DND-41 (cell line): ENCODE measurements at regions not wholly inside any gene's neighbourhood (a gene's known extent, or its start where the extent isn't known, plus 50 kb on each side); places are given as distances from the start of the nearest gene placed in this dataset.

Source experiments
- ATAC-seq: fragments of 200-7000 bp; cut with Tn5 transposase; 3 replicates; pipeline ENCODE4 v1.9.1; 2021; ENCODE audit warnings: low read depth; ENCODE audit not compliant: insufficient read depth
- DNase-seq: peaks from one replicate; pipeline ENCODE4 v3.0.0-alpha.2; 2020
- H2AFZ ChIP-seq: 2 replicates; pipeline ENCODE4 v1.6.0; 2012; ENCODE audit warnings: low read depth, low read length
- H3K27ac ChIP-seq: 2 replicates; pipeline ENCODE4 v1.5.1; 2012; ENCODE audit warnings: low read length, inconsistent platforms
- H3K27me3 ChIP-seq: fragments of 200-600 bp; sonication (generic); 2 replicates; pipeline ENCODE4 v1.6.0; 2012; ENCODE audit warnings: low read length, mild to moderate bottlenecking, inconsistent platforms; ENCODE audit not compliant: insufficient read depth, poor library complexity
- H3K36me3 ChIP-seq: 2 replicates; pipeline ENCODE4 v1.5.1; 2012; ENCODE audit warnings: low read length, inconsistent platforms; ENCODE audit not compliant: insufficient read depth
- H3K4me1 ChIP-seq: 2 replicates; pipeline ENCODE4 v1.5.1; 2012; ENCODE audit warnings: mild to moderate bottlenecking, low read length; ENCODE audit not compliant: insufficient read depth
- H3K4me2 ChIP-seq: 2 replicates; pipeline ENCODE4 v1.6.0; 2012; ENCODE audit warnings: mild to moderate bottlenecking, moderate library complexity, low read length, inconsistent platforms; ENCODE audit not compliant: insufficient read depth
- H3K4me3 ChIP-seq, 2 experiments: fragments of 200-600 bp in 1 of 2; shearing (Covaris generic) in 1 of 2; 2 replicates each; pipeline ENCODE4 v1.5.1; 2012 to 2016; ENCODE audit warnings: inconsistent platforms in 2 of 2, low read length in 2 of 2, mild to moderate bottlenecking in 2 of 2, low read depth in 1 of 2, moderate library complexity in 1 of 2
- H3K79me2 ChIP-seq: 2 replicates; pipeline ENCODE4 v1.6.0; 2012; ENCODE audit warnings: low read length, inconsistent platforms; ENCODE audit not compliant: insufficient read depth
- H3K9ac ChIP-seq: 2 replicates; pipeline ENCODE4 v1.6.0; 2012; ENCODE audit warnings: low read depth, mild to moderate bottlenecking, inconsistent platforms, low read length, moderate library complexity
- H3K9me3 ChIP-seq: 2 replicates; pipeline ENCODE4 v1.5.1; 2012; ENCODE audit warnings: low read length, moderate library complexity, mild to moderate bottlenecking, inconsistent platforms; ENCODE audit not compliant: insufficient read depth, severe bottlenecking
- H4K20me1 ChIP-seq: 2 replicates; pipeline ENCODE4 v1.6.0; 2012; ENCODE audit warnings: low read length; ENCODE audit not compliant: insufficient read depth
- CTCF ChIP-seq: IDR thresholded peaks from 2 replicates; pipeline ENCODE4 v1.5.1; 2012; ENCODE audit warnings: borderline replicate concordance, low read length, moderate library complexity, mild to moderate bottlenecking; ENCODE audit not compliant: poor library complexity, severe bottlenecking; ENCODE audit errors: extremely low read depth
- EZH2 ChIP-seq: IDR thresholded peaks from 3 replicates; pipeline ENCODE4 v1.6.1; 2012; ENCODE audit warnings: borderline replicate concordance, low read depth, mild to moderate bottlenecking, moderate library complexity, low read length, inconsistent platforms; ENCODE audit not compliant: severe bottlenecking

- H3K36me3 ChIP-seq = no peaks in the 10 kb centered on the region
- no peaks in the 10 kb centered on the region for H3K4me1 ChIP-seq
- no peaks in the 10 kb centered on the region for H3K79me2 ChIP-seq
- TF ChIP-seq CTCF = no peak
- no peak for TF ChIP-seq EZH2
- ATAC-seq (no peak), DNase-seq (no peak)
- no peaks in the 10 kb centered on the region for H3K27me3 ChIP-seq
- no peak overlapping the region for H3K4me2 ChIP-seq
- H3K9ac ChIP-seq = no peak overlapping the region
- no peak overlapping the region for H3K4me3 ChIP-seq
- H3K27ac ChIP-seq = no peak overlapping the region
- no peak overlapping the region for H2AFZ ChIP-seq
- H4K20me1 ChIP-seq = no peaks in the 10 kb centered on the region
- no peaks in the 10 kb centered on the region for H3K9me3 ChIP-seq
Measured at GRCh38 chr13:61183670-61184069, 232.0 kb downstream of the PCDH20 start.

GRCh38 chr13:61180234-61180633 lies 235.4 kb downstream of the PCDH20 start:
- Histone ChIP-seq H3K4me3 (no peak overlapping the region), H3K4me1 (no peaks in the 10 kb centered on the region), H3K79me2 (no peaks in the 10 kb centered on the region), H2AFZ (no peak overlapping the region), H3K4me2 (no peak overlapping the region), H4K20me1 (no peaks in the 10 kb centered on the region), H3K27ac (no peak overlapping the region), H3K27me3 (no peaks in the 10 kb centered on the region), H3K36me3 (no peaks in the 10 kb centered on the region), H3K9ac (no peak overlapping the region), H3K9me3 (no peaks in the 10 kb centered on the region)
- ATAC-seq (no peak), DNase-seq (no peak)
- TF ChIP-seq EZH2 = no peak
- TF ChIP-seq CTCF = no peak

- no peak for ATAC-seq
- Histone ChIP-seq H3K27me3 (no peaks in the 10 kb centered on the region), H3K4me2 (no peak overlapping the region), H2AFZ (no peak overlapping the region), H3K79me2 (no peaks in the 10 kb centered on the region), H3K27ac (no peak overlapping the region), H3K4me3 (no peak overlapping the region), H4K20me1 (no peaks in the 10 kb centered on the region), H3K36me3 (no peaks in the 10 kb centered on the region), H3K9me3 (no peaks in the 10 kb centered on the region), H3K9ac (no peak overlapping the region), H3K4me1 (no peaks in the 10 kb centered on the region)
- DNase-seq = no peak
- TF ChIP-seq EZH2 = no peak
- TF ChIP-seq CTCF = no peak
Measured at GRCh38 chr13:61179741-61180140, 235.9 kb downstream of the PCDH20 start.

- TF ChIP-seq EZH2 = no peak
- TF ChIP-seq CTCF = no peak
- DNase-seq = no peak
- H3K9ac ChIP-seq = no peak overlapping the region
- no peaks in the 10 kb centered on the region for H3K36me3 ChIP-seq
- H4K20me1 ChIP-seq = no peaks in the 10 kb centered on the region
- no peak for ATAC-seq
- no peak overlapping the region for H2AFZ ChIP-seq
- no peaks in the 10 kb centered on the region for H3K79me2 ChIP-seq
- H3K4me3 ChIP-seq = no peak overlapping the region
- H3K27ac ChIP-seq = no peak overlapping the region
- H3K9me3 ChIP-seq = no peaks in the 10 kb centered on the region
- H3K4me1 ChIP-seq = no peaks in the 10 kb centered on the region
- H3K27me3 ChIP-seq = no peaks in the 10 kb centered on the region
- H3K4me2 ChIP-seq = no peak overlapping the region
Measured at GRCh38 chr13:61170856-61171255, 244.8 kb downstream of the PCDH20 start.
